GM21526 (cell line): ENCODE measurements at regions not wholly inside any gene's neighbourhood (a gene's known extent, or its start where the extent isn't known, plus 50 kb on each side); places are given as distances from the start of the nearest gene placed in this dataset.
"Not testable (repeated sequence)": the region's sequence is repeated elsewhere in the genome, so short reads cannot be mapped to it uniquely, and the experiment has no call there.

Experiments
- ATAC-seq: cut with Tn5 transposase; IDR thresholded peaks from one replicate; pipeline ENCODE4 v1.9.1; 2021; ENCODE audit warnings: moderate library complexity; ENCODE audit not compliant: unreplicated experiment, low FRiP score

DNA sequence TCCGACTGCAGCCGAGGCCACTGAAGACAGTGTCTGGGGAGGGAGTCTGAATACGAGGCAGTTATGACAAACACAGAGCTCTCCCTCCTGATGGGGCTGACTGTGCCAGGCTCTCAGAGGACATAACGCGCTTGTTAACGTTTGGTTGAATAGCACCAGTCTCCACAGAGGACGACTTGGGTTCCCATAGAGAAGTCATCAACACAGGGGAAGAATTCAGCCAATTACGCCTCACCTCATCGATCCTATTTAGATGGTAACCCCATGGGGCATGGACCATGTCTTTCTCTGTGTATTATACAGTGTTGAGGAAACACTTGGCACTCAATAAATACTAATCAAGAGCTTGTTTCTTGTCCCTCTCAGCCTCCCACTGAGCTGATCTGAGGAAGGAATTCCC, 642.6 kb upstream of the LCORL start:
- ATAC-seq, result no peak

DNA sequence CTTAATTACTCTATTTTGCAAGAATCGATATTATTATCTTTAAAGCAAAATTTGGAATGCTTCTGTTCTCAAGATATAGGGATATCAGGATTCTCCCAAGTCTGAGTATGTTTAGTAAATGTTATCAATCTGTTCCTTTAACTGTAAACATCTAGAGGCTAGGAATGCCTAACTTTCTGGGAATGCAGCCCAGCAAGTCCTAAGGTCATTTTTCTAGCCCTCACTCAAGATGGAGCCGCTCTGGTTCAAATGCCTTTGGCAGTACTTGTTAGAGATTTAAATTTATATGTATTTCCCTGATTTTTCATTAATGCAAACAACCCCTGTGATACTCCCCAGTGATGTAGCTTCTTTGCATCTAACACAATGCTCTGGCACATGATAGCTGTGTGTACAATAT, 623.8 kb upstream of the LCORL start:
- ATAC-seq, result no peak

DNA sequence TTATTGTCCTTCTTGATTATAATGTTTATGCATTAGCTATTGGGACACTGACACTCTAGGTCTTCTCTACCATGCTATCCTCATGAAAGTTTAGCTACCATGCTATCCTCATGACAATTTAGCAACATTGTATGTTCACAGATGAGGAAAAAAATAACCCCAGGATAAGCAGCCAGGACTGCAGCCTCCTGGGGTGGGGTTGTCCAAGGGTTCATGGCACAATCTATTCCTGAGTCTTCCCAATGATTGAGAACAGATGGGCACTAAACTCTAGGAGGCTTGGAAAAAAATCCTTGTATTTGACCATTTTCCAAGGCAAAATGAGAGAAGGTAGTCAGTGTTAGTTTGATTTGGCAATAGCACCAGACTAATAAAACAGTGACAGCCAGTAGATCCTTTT, 619.8 kb upstream of the LCORL start:
- ATAC-seq, result no peak

DNA sequence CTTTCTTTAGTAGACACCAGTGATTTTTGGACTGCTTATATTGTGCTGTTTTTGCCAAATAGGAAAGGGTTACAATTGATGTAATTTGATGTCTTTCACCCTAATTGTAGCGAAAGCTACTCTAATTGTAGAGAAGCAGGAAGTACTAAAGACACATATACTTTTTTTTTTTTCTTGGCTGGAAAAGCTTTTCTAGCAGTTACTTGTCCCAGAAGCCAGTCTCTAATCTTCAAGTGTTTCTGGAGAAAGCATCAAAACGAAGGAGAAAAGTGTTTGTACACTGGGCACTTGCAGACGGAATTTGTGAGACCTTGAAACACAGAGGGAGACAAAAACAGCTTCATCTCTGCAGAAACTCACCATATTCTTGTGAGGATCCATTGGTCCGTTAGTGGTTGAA, 616.5 kb upstream of the LCORL start:
- ATAC-seq, result no peak

DNA sequence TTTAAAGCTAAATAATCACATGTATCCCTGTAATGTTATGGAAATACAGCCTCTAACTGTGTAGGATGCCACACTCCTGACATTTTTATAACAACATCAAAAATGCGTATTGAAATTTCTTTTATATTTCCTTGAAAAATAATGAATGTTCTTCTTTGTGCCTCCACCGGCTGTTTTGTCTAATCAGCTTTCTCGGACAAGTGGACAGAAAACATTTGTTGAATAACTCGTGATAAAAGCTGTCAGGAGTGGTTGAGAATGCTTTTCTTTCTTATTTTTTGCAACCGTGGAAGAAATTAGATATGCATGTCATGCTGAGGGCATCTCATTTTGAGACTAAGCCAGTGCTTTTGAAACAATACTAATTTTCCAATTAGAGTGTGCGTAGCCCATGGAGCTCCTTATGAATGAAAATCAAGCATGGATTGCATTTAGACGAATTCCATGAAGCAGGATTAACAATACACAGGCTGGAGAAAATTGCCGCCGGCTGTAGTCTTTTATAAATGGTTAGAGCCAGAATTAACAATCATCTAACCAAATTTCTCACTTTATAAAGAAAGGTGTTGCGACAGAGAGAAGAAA, 614.5 kb upstream of the LCORL start:
- ATAC-seq, result no peak

DNA sequence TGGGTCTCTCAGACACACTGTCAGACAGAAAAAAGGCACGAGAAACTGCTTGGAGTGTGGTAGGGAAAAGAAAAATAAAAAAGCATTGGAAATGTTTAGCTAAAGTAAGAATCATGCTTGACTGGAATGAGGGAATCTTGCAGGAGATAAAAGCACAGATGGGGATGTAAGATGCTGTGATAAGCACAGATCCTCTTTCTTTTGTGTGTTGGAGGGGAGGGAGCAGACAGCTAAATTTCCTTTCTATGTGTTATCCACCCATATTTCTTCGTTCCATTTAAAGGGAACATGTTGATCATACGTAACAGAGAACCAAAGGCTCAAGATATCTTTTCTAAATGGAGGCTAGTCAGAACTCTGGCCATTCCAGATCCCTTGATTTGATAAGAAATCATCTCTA, 614.0 kb upstream of the LCORL start:
- no peak for ATAC-seq

DNA sequence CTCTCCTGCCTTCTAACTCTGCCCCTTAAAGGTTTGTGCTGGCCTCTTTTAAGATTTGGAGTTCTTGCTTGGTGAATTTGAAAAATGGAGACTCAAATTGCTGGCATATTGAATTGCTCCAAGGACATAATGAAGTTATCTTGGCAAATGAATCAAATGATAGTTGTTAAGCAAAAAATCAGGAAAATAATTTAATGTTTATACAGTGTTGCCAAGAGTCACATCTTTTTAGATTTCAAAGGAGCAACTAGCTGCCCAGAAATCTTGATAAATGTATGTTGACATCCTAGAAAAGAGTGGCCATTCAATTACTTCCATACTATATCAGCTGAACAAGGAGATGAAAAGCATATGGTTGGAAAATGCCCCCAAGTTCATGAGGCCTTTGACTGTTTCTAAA, 610.0 kb upstream of the LCORL start:
- no peak for ATAC-seq

DNA sequence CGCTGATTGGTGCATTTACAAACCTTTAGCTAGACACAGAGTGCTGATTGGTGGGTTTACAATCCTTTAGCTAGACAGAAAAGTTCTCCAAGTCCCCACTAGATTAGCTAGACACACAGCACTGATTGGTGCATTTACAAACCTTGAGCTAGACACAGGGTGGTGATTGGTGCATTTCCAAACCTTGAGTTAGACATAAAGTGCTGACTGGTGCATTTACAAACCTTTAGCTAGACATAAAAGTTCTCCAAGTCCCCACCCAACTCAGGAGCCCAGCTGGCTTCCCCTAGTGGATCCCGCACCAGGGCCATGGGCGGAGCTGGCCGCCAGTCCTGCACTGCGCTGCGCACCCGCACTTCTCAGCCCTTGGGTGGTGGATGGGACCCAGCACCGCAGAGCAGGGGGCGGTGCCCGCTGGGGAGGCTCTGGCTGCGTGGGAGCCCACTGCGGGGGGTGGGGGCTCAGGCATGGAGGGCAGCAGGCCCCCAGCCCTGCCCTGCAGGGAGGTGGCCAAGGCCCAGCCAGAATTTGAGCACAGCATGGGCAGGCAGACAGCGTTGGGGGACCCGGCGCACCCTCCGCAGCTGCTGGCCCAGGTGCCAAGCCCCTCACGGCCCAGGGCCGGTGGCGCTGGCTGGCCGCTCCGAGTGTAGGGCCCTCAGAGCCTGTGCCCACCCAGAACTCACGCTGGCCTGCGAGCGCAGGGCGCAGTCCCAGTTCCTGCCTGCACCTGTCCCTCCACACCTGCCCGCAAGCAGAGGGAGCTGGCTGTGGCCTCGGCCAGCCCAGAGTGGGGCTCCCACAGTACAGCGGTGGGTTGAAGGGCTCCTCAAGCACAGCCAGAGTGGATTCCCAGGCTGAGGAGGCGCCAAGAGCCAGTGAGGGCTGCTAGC, 608.9 kb upstream of the LCORL start:
- no peak for ATAC-seq

DNA sequence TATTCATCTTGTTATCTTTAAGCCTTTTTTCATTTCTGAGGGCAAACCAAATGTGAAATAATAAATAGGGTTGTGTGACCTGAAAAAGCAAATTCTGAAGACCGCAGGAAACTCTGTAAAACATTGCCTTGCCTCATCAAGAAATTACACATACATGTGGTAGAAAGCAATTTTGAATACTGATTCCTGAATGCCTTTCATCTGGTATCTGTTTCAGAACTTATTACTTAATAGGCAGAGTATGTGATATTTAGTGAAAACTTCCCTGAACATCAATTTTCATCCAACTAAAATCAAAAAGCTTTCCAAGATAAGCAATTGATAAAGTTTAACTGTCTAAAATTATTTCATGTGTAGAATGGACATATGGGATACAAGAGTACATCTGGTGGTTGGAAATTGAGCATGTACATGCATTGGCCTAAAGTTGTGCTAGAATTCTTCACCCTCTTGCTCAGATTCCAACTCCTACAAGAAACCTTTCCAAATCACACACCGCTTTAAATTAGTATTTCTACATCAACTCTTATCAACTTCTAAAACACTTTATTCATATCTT, 606.0 kb upstream of the LCORL start:
- no peak for ATAC-seq

DNA sequence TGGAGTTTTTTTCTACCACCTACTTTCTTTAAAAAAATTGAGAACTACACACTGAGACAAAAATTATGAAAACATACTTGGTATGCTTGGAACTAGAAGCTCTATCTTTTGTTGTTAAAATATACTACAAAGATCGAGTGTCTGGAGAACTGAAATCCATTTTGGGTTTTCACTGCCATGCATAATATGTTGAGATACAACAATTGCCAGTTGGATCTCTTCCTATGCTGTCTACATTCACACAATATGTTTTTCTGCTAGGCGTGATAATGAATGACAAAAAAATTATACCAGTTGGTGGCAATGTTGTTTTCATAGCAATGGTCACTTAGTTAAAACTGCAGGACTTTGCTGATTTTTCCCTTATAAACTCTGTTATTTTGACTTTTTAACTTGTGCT, 605.4 kb upstream of the LCORL start:
- ATAC-seq, result no peak

DNA sequence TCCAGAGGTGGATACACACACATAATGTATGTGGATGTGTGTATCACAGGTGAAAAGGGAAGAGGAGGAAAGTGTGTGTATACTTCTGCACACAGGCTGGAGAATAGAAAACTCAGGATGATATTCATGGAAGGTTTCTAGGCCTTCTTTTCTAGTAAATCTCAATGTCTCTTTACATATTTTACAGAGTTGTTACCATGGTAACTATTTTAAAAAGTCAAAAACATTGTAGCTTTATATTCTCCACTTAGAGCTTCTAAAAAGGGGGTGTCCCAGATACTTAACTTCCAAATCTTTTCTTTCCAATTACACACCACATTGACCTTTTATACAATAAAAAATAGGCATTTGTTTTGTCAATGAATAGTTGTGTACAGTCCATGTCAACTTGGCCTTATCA, 604.8 kb upstream of the LCORL start:
- ATAC-seq, result no peak

DNA sequence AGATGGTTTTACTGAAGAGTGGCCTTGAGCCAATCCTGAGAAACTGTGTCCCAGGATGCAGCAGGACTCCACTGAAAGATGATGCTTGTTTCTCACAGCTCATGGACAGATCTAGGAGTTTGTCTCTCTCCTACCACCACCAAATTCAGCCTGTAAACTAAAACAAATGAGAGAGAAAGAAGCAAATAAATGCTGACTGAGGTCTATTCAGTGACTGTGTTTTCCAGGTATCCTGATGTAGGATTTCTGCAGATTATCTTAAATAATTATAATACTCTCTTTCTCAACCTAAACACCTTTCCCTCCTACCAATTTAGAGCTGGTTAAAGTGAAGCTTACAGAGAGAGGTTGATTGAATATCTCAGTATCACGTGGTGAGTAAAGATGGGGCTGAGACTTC, 599.6 kb upstream of the LCORL start:
- no peak for ATAC-seq

DNA sequence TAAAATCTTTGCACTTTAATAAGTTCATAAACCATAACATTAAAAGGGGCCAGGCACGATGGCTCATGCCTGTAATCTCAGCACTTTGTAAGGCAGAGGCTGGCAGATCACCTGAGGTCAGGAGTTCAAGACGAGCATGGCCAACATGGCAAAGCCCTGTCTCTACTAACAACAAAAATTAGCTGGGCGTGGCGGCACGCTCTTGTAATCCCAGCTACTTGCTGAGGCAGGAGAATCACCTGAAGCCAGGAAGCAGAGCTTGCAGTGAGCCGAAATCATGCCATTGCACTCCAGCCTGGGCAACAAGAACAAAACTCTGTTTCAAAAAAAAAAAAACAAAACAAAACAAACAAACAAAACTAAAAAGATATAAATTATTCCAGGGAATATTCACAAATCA, 595.2 kb upstream of the LCORL start:
- no peak for ATAC-seq

DNA sequence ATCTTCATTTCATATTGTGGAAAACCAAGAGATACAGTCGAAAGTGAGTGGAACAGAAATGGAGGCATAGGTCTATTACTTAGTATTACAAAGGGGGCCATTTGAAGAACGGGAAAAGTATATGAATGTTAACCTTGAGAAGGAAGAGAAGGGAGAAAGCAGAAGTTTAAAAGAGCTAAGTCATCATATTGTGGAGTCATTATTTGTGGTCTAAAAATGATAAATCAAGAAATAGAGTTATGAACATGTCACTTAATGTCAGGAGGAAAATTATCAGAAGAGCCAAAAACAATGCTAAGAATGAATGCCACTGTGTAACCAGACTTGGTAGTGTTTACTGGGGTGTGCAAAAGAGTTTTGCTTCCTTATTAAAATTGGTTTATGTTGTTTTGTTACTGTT, 589.5 kb upstream of the LCORL start:
- ATAC-seq, result no peak

DNA sequence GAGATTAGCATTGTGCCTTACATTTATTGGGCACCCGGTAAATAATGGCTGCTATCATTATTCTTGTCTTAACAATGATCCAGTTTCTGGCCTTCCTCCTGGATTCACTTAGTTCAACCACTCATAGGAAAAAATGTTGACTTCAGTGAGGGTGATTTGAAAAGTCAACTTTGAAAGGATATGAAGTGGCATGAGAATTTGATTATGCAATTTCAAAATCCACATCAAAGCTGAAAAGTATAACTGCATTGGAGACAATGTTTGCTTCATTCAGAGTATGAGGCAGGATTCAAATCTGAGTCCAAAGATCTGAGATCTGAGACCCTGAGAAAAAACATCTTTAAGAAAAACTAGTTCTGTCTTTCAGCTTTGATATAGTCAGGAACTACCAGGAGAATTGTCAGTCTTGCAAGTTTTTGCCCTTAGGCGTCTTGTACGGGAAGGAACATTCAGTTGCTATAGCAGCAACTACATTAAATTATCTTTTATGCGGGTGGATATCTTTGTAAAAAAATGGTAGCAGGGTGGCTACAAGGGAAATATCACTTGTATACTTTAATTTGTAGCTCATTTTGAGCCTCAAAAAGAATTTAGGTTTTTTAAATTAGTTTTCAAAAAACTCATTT, 587.5 kb upstream of the LCORL start:
- no peak for ATAC-seq

DNA sequence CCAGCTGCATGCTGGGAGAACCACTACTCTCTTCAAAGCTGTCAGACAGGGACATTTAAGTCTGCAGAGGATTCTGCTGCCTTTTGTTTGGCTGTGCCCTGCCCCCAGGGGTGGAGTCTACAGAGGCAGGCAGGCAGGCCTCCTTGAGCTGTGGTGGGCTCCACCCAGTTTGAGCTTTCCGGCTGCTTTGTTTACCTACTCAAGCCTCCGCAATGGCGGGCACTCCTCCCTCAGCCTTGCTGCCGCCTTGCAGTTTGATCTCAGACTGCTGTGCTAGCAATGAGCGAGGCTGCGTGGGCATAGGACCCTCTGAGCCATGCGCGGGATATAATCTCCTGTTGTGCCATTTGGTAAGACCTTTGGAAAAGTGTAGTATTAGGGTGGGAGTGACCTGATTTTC, 581.1 kb upstream of the LCORL start:
- not testable (repeated sequence) for ATAC-seq

DNA sequence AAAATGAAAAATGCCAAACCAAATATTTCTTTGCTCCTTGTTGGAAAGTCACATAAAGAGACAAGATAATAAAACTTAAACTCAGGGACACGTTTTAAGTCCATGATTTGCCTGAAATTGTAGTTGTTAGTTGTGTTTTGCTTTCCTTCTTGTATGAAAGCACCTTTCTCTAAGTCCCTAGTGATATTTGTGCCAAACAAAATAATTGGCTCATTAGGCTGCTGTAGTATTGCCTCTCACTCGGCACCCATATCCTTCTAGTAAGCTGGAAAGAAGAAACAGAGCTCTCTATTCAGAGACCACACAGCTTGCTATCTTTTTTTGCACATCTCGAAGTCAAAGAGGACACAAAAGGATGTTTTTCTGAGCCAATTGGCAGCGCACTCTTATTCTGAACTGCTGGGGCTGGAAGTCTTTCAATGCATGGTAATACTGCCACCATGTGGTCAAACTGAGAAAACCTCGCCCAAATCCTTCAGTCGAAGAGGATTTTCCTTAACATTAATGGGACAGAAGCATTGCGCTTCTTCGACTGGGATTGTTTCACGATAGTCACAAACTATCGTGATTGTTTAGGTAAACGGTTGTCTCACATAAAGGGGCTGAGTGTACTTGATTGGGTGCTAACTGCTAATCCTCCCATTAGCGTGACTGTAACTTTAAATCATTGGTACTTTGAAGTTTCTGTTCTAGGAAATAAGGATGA, 571.9 kb upstream of the LCORL start:
- ATAC-seq, result peak; percentile 89

DNA sequence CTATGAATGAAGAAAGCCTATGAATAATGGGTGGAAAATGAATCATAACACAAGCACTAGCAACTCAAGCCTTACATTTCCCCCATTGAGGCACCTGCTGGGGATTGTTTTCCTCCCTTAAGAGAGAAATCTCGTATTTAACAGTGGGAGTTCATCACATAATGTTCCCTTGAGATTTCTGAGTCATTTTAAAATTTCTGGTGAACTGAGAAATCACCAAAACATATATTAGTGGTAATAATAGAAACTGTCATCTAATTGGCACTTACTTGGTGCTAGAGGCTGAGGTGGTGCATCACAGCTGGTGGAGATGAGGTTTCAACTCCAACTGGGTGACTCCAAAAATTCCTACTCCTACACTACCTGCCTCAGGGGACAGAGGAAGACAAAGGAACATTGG, 561.3 kb upstream of the LCORL start:
- ATAC-seq, result no peak

DNA sequence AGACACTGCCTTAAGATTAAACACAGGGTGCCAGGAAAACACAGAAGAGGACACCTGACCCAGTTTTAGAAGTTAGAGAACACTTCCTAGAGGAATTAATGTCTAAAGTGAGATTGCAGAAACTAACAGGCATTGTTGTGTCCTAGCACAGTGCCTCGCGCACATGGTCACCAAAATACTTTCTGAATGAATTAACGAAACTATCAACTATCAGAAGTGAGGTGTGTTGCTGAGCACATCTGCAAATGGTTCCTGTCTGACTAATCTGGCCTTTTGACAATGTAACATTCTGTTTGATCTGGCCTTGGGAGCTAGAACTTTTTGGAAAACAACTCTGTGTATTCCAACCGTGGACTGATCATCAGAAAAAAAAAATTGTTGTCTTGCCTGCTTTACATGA, 556.8 kb upstream of the LCORL start:
- ATAC-seq, result no peak

DNA sequence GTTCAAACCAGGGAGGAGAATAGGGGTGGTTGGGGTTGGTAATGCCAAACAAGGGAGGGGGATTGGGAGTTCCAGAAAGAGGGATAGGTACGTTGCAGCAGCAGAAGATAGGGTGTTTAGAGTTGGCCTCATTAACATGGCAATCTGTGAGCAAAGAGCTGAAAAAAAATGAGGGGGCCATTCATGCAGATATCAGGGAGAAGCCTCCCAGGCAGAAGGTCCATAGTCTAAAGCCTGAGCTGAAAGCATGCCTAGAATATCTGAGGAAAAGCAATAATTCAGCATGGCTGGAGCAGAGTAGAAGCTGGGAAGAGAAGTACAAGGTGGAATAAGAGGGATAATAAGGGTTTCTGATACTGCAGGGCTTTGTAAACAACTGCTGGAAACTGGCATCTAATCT, 550.9 kb upstream of the LCORL start:
- ATAC-seq, result no peak

DNA sequence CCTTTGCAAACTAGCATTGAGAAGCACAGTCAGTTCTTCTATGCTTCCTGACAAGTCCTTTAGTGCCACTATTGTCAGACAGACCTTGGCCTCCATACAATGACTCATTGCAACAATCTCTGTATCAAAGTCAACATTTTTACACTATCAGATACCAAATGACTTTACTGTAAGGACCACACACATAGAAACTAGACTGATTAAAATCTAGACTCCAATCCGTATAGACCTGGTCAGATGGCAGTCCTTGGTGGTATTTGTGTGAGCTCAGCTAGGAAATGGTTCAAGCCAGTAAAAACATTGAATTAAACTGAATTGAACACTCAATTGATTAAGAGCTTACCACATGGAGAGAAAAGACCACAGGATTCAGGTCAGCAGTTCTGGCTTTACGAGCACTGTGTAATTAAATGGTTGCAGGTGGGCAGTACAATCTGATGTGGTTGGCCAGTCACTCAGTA, 549.8 kb upstream of the LCORL start:
- ATAC-seq, result no peak
